Inflammatory macrophage treated with lipopolysaccharide for 1 hour (primary cell): ENCODE measurements at regions not wholly inside any gene's neighbourhood (a gene's known extent, or its start where the extent isn't known, plus 50 kb on each side); places are given as distances from the start of the nearest gene placed in this dataset.
"Not testable (repeated sequence)": the region's sequence is repeated elsewhere in the genome, so short reads cannot be mapped to it uniquely, and the experiment has no call there.

Experiments
- DNase-seq, 2 donors: peaks; one replicate each; pipeline ENCODE4 v3.0.0-alpha.2; 2020 to 2022

GRCh38 chr2:89797320-89798038, 1106.0 kb downstream of the RPIA start:
- DNase-seq = no peak

- not testable (repeated sequence) for DNase-seq
These were observed 1109.7 kb downstream of the RPIA start for GRCh38 chr2:89801207-89801606.

- not testable (repeated sequence) for DNase-seq
These were observed 1114.9 kb downstream of the RPIA start for GRCh38 chr2:89806363-89806762.

- no peak for DNase-seq
These were observed 1119.8 kb downstream of the RPIA start for GRCh38 chr2:89811295-89811694.

- not testable (repeated sequence) for DNase-seq
These were observed 1120.4 kb downstream of the RPIA start for GRCh38 chr2:89811910-89812309.

- DNase-seq = not testable (repeated sequence)
These were observed 1122.9 kb downstream of the RPIA start for GRCh38 chr2:89814359-89814758.

GRCh38 chr2:89818873-89819272, 1127.4 kb downstream of the RPIA start:
- no peak for DNase-seq

GRCh38 chr2:89819809-89820208, 1128.3 kb downstream of the RPIA start:
- no peak for DNase-seq

GRCh38 chr2:89820248-89820647, 1128.8 kb downstream of the RPIA start:
- DNase-seq = no peak

GRCh38 chr2:89821455-89821945, 1130.0 kb downstream of the RPIA start:
- DNase-seq = no peak

- not testable (repeated sequence) for DNase-seq
These were observed 1130.9 kb downstream of the RPIA start for GRCh38 chr2:89822342-89822741.

GRCh38 chr2:89823556-89823955, 1132.1 kb downstream of the RPIA start:
- DNase-seq = no peak

- DNase-seq = no peak
These were observed 1133.6 kb downstream of the RPIA start for GRCh38 chr2:89825034-89825433.

GRCh38 chr2:89826741-89827140, 1135.3 kb downstream of the RPIA start:
- DNase-seq = not testable (repeated sequence)

- not testable (repeated sequence) for DNase-seq
These were observed 1136.4 kb downstream of the RPIA start for GRCh38 chr2:89827829-89828228.

GRCh38 chr2:89828416-89828815, 1136.9 kb downstream of the RPIA start:
- DNase-seq = not testable (repeated sequence)

- DNase-seq = not testable (repeated sequence)
These were observed 1137.6 kb downstream of the RPIA start for GRCh38 chr2:89828961-89829631.

- DNase-seq = no peak
These were observed 1138.4 kb downstream of the RPIA start for GRCh38 chr2:89829828-89830227.

GRCh38 chr2:89830341-89831218, 1139.1 kb downstream of the RPIA start:
- DNase-seq = not testable (repeated sequence)

- DNase-seq = no peak
These were observed 1140.4 kb downstream of the RPIA start for GRCh38 chr2:89831641-89832498.

- no peak for DNase-seq
These were observed 1141.8 kb downstream of the RPIA start for GRCh38 chr2:89833116-89833779.

GRCh38 chr2:89833780-89834117, 1142.3 kb downstream of the RPIA start:
- no peak for DNase-seq
